GM21515 (cell line): ENCODE measurements at regions not wholly inside any gene's neighbourhood (a gene's known extent, or its start where the extent isn't known, plus 50 kb on each side); places are given as distances from the start of the nearest gene placed in this dataset.

Source experiments
- ATAC-seq: cut with Tn5 transposase; IDR thresholded peaks from one replicate; pipeline ENCODE4 v1.9.1; 2021; ENCODE audit not compliant: unreplicated experiment

DNA sequence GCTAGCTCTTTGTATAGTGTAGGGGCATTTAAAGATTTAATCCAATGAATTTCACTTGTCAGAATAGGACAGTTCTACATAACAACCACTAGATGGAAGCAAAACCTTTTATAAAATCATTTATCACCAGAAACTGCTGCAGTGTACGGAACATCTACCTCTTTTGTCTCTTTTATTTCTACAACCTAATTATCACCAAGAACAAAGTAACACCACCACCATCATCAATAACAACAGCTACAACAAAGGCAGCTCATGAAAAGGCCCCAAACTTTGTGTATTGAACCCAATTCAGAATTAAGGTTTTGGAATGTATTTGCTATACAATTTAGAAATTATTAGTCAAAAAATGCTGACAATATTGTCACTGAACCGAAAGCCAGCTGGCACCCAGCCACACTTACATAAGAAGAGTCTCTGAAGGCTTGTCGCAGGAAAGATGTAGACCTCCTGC lies 260.9 kb upstream of the RPS6KA3 start:
- no peak for ATAC-seq

DNA sequence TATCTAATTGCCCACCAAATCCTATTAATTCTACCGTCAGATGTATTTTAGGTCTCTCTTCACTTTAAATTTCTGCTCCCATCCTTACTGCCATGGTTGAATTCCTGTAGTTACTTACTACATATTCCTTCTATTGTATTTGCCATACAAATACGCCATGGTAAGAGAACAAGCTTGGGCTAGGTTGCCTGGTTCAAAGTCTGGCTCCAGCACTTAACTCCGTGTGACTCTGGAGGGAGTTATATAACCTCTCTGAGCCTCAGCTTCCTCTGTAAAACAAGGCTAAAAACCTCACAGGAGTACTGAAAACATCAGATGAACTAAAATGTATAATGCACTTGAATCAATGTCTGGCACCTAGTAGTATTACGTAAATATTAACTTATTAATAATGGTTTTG lies 260.3 kb upstream of the RPS6KA3 start:
- ATAC-seq = no peak

- no peak for ATAC-seq
Observed at GRCh38 chrX:20523626-20524312, 257.1 kb upstream of the RPS6KA3 start.

GRCh38 chrX:20522420-20522819 lies 255.7 kb upstream of the RPS6KA3 start:
- ATAC-seq = no peak

DNA sequence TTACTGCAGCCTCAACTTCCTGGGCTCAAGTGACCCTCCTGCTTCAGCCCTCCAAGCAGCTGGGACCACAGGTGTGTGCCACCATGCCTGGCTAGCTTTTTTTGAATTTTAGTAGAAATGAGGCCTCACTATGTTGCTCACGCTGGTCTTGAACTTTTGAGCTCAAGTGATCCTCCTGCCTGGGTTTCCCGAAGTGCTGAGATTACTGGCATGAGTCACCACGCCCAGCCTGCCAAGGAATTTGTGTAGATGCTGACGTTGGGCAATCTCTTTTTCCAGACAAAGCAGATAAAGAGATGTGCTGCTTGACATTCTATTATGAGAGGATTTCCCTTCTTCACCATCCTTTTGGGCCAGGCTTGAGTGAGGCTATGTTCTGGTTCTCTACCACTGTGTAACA lies 254.5 kb upstream of the RPS6KA3 start:
- no peak for ATAC-seq

DNA sequence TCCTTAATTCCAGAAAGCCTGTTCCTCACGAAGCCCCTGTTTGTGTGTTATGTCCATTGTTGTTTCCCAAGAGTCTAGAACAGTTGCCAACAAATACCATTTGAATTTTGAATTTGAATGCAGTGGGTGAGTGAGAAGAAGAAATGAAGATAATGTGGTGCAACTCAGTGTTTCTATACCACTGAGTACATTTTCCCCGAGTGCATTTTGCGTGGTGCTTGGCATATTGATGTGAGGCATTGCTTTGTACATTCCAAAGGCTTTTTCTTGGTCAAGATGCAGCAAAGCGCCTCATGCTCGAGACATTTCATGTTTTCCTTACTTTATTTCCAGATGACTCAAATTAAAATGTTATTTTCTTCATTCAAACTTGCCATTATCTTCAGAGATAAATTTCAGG lies 253.1 kb upstream of the RPS6KA3 start:
- no peak for ATAC-seq

- ATAC-seq = no peak
Observed at GRCh38 chrX:20519146-20519545, 252.4 kb upstream of the RPS6KA3 start.

- no peak for ATAC-seq
Observed at GRCh38 chrX:20517565-20517964, 250.9 kb upstream of the RPS6KA3 start.

- ATAC-seq = peak; percentile 99
Observed at GRCh38 chrX:20515841-20516461, 249.2 kb upstream of the RPS6KA3 start.

GRCh38 chrX:20514358-20514757 lies 247.6 kb upstream of the RPS6KA3 start:
- ATAC-seq = no peak

DNA sequence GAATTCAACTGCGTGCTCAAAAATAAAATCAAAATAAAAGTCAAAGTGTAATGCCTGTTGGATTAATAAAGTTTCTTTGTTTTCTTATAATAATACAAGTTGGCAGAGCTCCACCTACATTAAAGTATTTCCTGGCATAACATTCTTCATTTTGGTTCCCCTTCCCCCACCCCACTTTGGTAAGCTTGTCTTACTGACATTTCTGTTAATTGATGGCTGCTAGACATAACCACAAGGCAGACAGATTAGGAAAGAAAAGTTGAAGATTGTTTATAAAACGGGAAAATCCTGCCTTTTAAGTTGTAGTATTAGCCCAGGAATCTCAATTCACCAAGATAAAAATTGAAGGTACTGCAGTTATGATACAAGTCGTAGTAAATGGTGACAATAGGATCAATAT lies 246.5 kb upstream of the RPS6KA3 start:
- ATAC-seq = no peak

GRCh38 chrX:20511792-20512191 lies 245.1 kb upstream of the RPS6KA3 start:
- ATAC-seq = no peak

DNA sequence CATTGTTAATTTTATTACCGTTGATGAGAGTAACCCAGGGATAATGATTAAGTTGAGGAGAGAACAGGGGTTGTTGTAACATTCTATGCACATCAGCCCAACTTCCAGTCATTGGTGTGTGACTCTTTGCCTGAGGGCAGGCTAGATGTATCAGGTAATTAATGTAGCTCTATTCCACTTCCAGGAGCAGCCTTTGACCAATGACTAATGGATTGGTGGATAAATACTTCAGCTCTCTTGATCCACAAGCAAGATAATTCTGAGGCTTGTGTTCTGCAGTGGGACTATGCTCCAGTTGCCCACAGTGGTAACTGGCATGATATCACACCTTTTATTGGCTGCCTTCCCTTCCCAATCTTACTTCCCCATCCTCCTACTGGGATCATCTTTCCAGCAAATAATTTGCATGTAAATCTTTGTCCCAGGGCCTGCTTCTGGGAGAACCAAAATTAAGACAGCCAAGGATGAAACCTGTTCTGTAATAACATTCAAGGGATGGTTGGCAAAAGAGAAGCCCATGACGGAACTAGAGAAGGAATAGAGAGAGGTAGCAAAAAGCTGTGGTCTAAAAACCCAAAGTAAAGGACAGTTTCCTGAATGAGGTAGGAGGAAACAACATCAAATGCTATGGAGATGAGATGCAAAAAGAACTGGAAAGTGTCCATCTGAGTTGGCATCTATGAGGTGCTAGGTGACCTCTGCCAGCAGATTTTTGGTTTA lies 241.4 kb upstream of the RPS6KA3 start:
- ATAC-seq = no peak

GRCh38 chrX:20506739-20507138 lies 240.0 kb upstream of the RPS6KA3 start:
- no peak for ATAC-seq

GRCh38 chrX:20500949-20501348 lies 234.2 kb upstream of the RPS6KA3 start:
- no peak for ATAC-seq

DNA sequence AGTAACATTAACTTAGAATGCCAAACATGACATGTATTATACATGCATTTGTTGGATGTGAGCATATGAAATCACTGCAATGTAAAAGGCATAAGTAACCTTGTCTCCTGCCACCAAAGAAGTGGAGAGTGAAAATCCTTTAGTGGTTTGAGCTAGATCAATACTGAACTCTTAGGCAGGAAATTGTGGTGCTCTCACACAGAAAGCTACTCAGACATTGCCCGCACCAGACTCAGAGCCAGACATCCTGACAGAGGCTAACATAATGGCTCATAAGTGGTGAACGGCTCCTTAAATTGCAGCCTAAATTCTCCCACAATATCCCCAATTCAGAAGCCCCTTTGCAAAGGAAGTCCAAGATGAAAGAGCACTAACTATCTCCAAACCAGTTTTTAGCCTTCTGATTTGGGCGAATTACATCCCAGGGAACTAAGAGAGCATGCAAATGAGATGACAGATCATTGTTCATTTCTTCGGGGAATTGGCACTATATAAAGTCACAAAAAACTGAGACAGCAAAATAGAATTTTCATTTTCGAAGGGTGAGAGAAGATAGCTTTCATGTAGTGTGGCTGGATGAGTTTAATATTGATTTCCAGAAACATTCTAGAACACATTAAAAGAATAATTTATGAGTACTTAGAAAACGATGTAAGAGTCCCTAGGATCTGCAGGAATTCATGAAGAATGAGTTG lies 233.6 kb upstream of the RPS6KA3 start:
- no peak for ATAC-seq

DNA sequence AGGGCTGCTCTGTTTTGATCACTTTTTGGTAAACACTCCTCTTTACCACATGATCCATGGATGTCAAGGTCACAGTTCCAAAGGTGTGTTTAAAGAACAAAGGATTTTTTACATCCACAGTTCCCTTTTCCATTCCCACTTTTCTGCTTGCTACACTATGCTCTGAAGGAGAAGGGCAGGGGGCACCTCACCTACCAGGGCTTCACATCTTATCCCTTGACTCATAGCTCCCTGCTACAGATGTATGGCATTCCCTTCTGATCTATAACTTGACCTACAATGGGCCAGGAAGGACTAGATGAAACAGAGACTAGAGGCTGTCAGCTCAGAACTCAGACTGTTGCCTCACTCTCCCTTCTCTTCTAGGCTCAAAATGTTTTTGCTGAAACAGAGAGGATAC lies 233.1 kb upstream of the RPS6KA3 start:
- no peak for ATAC-seq

GRCh38 chrX:20498851-20499635 lies 232.3 kb upstream of the RPS6KA3 start:
- no peak for ATAC-seq

DNA sequence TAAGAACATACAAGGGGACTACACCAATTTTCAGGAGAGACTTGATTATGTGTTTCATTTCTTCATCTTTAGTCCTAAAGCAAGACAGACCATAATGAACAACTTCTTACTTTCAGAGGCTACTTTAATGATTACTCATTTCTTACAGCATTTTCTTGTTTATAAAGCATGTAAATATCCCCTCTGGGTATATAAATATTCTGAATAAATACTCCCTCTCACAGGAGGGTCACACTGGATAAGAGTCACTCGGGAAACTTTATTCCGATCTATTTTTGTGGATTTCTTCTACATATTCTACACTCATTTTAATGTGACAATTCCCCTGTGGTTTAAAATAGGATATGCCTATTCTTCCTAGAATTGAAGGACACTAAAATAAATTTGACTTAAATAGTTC lies 228.9 kb upstream of the RPS6KA3 start:
- ATAC-seq = no peak

DNA sequence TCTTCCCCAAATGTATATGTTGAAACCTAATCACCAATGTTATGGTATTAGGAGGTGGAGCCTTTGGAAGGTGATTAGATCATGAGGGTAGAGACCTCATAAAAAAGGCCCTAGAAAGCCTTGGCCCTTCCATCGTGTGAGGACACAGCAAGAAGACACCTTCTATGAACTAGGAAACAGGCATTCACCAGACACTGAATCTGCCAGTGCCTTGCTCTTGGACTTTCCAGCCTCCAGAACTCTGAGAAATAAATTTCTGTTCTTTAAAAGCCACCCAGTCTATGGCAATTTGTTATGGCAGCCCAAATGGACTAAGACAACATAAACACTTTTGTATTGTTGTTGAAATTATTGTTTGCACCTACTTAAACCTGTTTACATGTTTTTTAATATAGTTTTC lies 221.8 kb upstream of the RPS6KA3 start:
- no peak for ATAC-seq

DNA sequence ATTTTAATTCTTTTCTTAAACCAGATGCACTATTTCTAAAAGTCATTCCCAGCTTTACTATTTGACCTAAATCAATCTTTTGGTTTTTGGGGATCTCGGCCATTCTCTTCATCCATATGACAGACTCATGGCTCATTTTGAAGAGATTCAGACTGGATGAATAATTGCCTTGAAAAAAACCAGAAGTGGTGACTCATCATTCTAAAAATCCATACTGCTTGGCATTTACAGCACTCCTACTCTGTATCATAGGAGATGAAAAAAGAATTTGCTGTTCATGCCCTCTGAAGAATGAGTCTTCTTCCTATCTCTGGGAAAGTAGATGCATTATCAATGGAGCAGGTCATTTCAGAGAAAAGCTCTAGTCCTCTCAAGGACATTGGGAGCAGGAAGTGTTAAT lies 220.5 kb upstream of the RPS6KA3 start:
- ATAC-seq = no peak
